ENCODE measurements at regions not wholly inside any gene's neighbourhood (a gene's known extent, or its start where the extent isn't known, plus 50 kb on each side); places are given as distances from the start of the nearest gene placed in this dataset.

GRCh38 chr3:55157731-55158130, 229.9 kb upstream of the LRTM1 start:
- H3K9me3 ChIP-seq, result no peaks in the 10 kb centered on the region
- no peak overlapping the region for H3K4me3 ChIP-seq
- 60 to 68% (median 65%) methylated on average over 1 of the region's 1 CpG for WGBS, 5 donors
- intact Hi-C loops (cut with DNase I; ENCODE audit: low total_unique reads), result no loop called here
- no peak for DNase-seq
- H3K4me1 ChIP-seq, result no peaks in the 10 kb centered on the region
- no peaks in the 10 kb centered on the region for H3K27me3 ChIP-seq (replicated peaks in 1 of 7)
- no peaks in the 10 kb centered on the region for H3K36me3 ChIP-seq
- TF ChIP-seq CTCF (IDR thresholded peaks at IDR 0.05 in 8 of 11, conservative IDR thresholded peaks at IDR 0.05 in 3 of 11) (no peak), POLR2AphosphoS5 (IDR thresholded peaks at IDR 0.05) (no peak), POLR2A (IDR thresholded peaks at IDR 0.05) (no peak)
- H3K27ac ChIP-seq, result no peak overlapping the region

- Histone ChIP-seq H3K27ac (no peak overlapping the region), H3K9me3 (no peaks in the 10 kb centered on the region), H3K27me3 (replicated peaks in 1 of 7) (no peaks in the 10 kb centered on the region), H3K4me1 (no peaks in the 10 kb centered on the region), H3K36me3 (no peaks in the 10 kb centered on the region), H3K4me3 (no peak overlapping the region)
- 67 to 83% (median 80%) methylated on average over 9 of the region's 9 CpGs for WGBS, 5 donors
- intact Hi-C loops (cut with DNase I; ENCODE audit: low total_unique reads), result no loop called here
- no peak for DNase-seq
- TF ChIP-seq POLR2A (IDR thresholded peaks at IDR 0.05), result no peak
- no peak for TF ChIP-seq CTCF (IDR thresholded peaks at IDR 0.05 in 8 of 11, conservative IDR thresholded peaks at IDR 0.05 in 3 of 11)
- TF ChIP-seq POLR2AphosphoS5 (IDR thresholded peaks at IDR 0.05), result no peak
These were observed 229.2 kb upstream of the LRTM1 start for GRCh38 chr3:55156851-55157650.

GRCh38 chr3:55147856-55148720, 220.2 kb upstream of the LRTM1 start:
- H3K4me1 ChIP-seq, result no peaks in the 10 kb centered on the region
- H3K27me3 ChIP-seq (replicated peaks in 1 of 7), result no peaks in the 10 kb centered on the region
- WGBS, 5 donors, result 82 to 87% (median 86%) methylated on average over 9 of the region's 9 CpGs
- TF ChIP-seq CTCF (IDR thresholded peaks at IDR 0.05 in 8 of 11, conservative IDR thresholded peaks at IDR 0.05 in 3 of 11) (no peak), POLR2A (IDR thresholded peaks at IDR 0.05) (no peak), POLR2AphosphoS5 (IDR thresholded peaks at IDR 0.05) (no peak)
- no peak for DNase-seq
- H3K4me3 ChIP-seq, result no peak overlapping the region
- intact Hi-C loops (cut with DNase I; ENCODE audit: low total_unique reads), result no loop called here
- no peak overlapping the region for H3K27ac ChIP-seq
- H3K9me3 ChIP-seq, result no peaks in the 10 kb centered on the region
- H3K36me3 ChIP-seq, result no peaks in the 10 kb centered on the region

GRCh38 chr3:55147406-55147805, 219.5 kb upstream of the LRTM1 start:
- no peaks in the 10 kb centered on the region for H3K9me3 ChIP-seq
- no peaks in the 10 kb centered on the region for H3K4me1 ChIP-seq
- WGBS, 5 donors, result 64 to 77% (median 76%) methylated on average over 3 of the region's 3 CpGs
- no peak for TF ChIP-seq CTCF (IDR thresholded peaks at IDR 0.05 in 8 of 11, conservative IDR thresholded peaks at IDR 0.05 in 3 of 11)
- no peak for TF ChIP-seq POLR2A (IDR thresholded peaks at IDR 0.05)
- TF ChIP-seq POLR2AphosphoS5 (IDR thresholded peaks at IDR 0.05), result no peak
- intact Hi-C loops (cut with DNase I; ENCODE audit: low total_unique reads), result no loop called here
- H3K27ac ChIP-seq, result no peak overlapping the region
- no peaks in the 10 kb centered on the region for H3K27me3 ChIP-seq (replicated peaks in 1 of 7)
- no peak overlapping the region for H3K4me3 ChIP-seq
- no peak for DNase-seq
- no peaks in the 10 kb centered on the region for H3K36me3 ChIP-seq

Measured in spleen (tissue), 11 donors.